Activated CD8-positive, alpha-beta memory T cell treated with anti-CD3 and anti-CD28 coated beads for 36 hours (primary cell): ENCODE measurements at regions not wholly inside any gene's neighbourhood (a gene's known extent, or its start where the extent isn't known, plus 50 kb on each side); places are given as distances from the start of the nearest gene placed in this dataset.

ENCODE experiments used
- CTCF ChIA-PET: fragments of 350-600 bp; sonication (Branson Sonifier 250); formaldehyde crosslinking; loops from one replicate; lab custom pipeline; 2021; ENCODE audit warnings: antibody characterized with exemption; lab: Charles Lee
- POLR2A ChIA-PET: fragments of 350-600 bp; sonication (Branson Sonifier 250); formaldehyde crosslinking; loops from one replicate; lab custom pipeline; 2021; ENCODE audit warnings: antibody characterized with exemption; lab: Charles Lee

GRCh38 chr10:111199587-111199986 lies 122.8 kb downstream of the ADRA2A start:
- POLR2A ChIA-PET = no interaction called here
- CTCF ChIA-PET = no interaction called here

DNA sequence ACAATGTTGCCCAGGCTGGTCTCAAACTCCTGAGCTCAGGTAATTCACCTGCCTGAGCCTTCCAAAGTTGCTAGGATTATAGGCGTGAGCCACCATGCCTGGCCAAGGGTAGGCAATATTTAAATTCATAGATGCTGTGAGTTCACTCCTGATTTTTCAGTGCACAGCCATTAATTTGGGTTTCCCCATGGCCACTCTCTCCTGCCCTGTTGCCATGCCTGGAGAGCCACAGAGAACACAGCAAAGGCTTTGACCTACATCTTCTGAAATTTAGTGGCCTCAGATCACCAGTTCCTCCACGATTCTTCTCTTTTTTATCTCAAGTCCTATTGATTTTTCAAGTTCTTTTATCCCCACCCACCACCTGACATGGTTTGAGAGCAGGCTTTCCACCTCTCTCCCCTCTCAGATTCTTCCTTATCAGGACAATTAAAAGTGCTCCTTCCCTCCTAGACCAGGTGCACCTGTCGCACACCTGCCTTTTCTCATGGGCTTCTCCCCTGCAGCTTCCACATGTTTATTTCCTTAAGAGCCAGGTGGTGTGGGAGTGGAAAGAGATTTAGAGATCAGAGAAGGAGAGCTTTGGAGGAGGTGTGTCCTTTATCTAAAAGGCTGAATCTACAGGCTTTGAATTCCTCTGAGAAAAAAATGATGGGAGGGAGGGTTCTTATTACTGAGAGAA lies 123.8 kb downstream of the ADRA2A start:
- ChIA-PET POLR2A (no interaction called here), CTCF (no interaction called here)

DNA sequence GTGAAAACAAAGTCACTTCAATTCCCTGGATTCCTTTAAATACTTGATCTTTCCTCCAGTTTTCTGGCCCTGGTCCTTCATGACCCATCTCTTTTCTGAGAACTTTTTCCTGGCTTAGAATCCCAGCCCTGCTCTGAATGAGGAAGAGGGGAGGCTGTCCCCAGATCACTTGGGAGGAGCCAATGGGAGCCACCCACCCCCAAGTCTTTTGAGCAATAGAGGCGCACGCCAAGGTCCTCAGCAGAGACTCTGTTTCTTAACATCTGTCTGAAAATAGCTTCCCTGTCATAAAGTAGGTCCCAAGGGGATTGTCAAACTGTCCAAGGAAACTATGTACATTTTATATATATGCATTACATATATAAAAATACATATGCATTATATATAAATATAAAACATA lies 126.8 kb downstream of the ADRA2A start:
- POLR2A ChIA-PET = no interaction called here
- CTCF ChIA-PET = no interaction called here

- ChIA-PET POLR2A (no interaction called here), CTCF (interaction anchor here (1.5 kb wide), 1 partner anchor 129 kb away, joined by 3 read pairs; no protein-coding TSS in a partner anchor)
Measured at GRCh38 chr10:111204838-111205237, 128.0 kb downstream of the ADRA2A start.

- ChIA-PET POLR2A (no interaction called here), CTCF (no interaction called here)
Measured at GRCh38 chr10:111206521-111206920, 129.7 kb downstream of the ADRA2A start.

DNA sequence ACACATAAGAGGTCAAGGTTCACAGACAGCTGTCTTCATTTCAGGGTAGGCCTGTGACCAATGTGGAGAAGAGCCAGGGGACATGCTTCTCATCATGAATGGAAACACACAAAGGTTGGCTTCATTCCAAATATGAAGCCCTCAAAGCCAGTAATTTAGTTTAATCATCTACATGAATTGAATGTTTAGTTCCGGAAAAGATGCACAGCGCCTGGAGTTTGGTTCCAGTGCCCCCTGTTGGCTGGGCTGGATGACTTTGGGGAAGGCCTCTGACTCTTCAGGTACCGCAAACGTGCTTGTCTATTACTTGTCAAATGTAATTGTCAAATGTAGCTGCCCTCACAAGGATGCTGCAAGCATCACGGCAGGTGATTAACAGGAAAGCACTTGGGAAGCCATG lies 130.7 kb downstream of the ADRA2A start:
- POLR2A ChIA-PET = no interaction called here
- CTCF ChIA-PET = no interaction called here

DNA sequence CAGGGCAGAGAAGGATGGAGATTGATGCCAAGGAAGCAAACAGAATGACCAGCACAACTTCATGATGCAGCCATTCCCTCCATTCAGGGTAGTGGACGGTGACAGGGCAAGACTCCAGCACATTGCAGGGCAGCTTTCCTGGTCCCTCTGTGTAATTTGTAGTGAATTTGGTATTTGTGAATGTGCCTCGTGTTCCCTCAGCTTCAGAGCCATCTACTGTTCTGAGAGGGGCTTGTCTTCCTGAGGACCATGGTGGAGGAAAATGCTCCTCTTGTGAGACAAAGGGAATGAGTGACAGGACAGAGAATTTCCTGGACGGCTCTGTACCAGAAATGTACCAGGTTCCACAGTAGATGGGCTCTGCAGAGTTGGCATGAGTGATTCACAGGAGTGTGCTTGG lies 132.1 kb downstream of the ADRA2A start:
- ChIA-PET CTCF (no interaction called here), POLR2A (no interaction called here)

- ChIA-PET CTCF (no interaction called here), POLR2A (no interaction called here)
Measured at GRCh38 chr10:111209692-111210091, 132.9 kb downstream of the ADRA2A start.

- CTCF ChIA-PET = no interaction called here
- POLR2A ChIA-PET = no interaction called here
Measured at GRCh38 chr10:111211241-111211640, 134.4 kb downstream of the ADRA2A start.

DNA sequence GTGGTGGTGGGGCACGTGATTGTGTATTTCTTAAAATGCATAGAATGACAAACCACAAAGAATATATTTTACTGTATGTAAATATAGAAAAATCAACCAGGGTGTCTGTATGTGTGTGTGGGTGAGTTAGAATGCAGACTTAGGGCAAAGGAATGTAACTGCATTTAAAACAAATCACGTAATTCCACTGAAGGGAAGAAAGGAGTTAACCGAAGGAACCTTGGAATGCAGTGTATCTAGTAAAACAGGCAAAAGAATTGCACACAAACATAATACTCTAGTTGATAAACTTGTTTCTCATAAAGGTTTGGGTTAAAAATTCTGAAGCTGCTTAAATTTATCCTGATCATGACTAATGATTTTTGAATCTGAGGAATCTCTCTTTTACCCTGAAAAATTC lies 134.9 kb downstream of the ADRA2A start:
- ChIA-PET CTCF (no interaction called here), POLR2A (no interaction called here)

GRCh38 chr10:111221682-111222480 lies 145.1 kb downstream of the ADRA2A start:
- CTCF ChIA-PET = no interaction called here
- POLR2A ChIA-PET = no interaction called here

GRCh38 chr10:111222961-111223360 lies 146.1 kb downstream of the ADRA2A start:
- ChIA-PET CTCF (no interaction called here), POLR2A (no interaction called here)

GRCh38 chr10:111231779-111232178 lies 154.9 kb downstream of the ADRA2A start:
- ChIA-PET POLR2A (no interaction called here), CTCF (no interaction called here)

GRCh38 chr10:111233439-111233838 lies 156.6 kb downstream of the ADRA2A start:
- CTCF ChIA-PET = no interaction called here
- POLR2A ChIA-PET = no interaction called here

DNA sequence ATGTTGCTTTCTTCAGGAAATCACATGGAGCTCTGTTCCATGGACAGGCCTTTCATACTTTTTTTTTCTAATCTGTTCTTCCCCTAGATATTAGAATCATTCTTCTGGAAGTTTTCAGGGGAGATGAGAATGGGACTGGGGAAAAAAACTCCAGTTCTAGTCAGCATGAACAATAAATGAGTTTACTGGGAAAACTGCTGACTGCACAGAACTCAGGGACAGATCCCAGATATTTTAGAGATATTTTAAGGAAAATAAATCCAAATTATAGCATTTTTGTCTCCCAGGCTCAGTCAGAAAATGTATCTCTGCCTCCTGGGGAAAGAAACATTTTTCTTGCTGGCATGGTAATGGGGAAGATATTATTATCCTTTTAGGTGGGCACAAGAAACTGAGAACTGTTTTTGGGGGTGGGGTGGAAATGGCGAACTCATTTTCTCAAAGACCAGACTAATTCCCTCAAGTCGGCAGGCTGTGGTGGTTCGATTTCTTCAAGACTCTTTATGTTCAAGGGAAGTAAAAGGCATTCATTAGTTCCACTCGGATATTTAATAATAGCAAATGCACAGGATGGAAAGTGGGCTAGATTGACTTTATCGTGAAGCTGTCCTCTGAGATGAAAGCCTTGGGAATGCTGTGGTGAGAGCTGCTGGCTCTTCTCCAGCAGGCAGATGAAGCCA lies 157.5 kb downstream of the ADRA2A start:
- ChIA-PET POLR2A (no interaction called here), CTCF (no interaction called here)

DNA sequence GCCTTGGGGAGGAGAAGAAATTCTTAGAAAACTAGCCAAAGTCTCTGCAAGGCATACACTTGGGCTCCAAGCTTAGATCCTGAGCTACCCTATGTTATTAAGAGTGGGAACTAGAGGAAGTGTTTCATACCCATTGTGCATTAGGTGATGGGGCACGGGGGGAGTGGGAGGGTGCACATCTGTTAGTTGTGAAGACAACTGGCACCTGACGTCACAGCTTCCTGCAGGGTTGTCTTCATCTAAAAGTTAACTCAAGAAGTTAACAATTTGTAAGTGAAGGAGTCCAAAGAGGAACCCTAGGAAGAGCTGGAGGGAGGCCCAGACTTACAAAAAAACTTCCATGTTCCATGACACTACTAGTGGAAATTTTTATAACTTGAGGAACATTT lies 158.1 kb downstream of the ADRA2A start:
- POLR2A ChIA-PET = no interaction called here

GRCh38 chr10:111240348-111240747 lies 163.5 kb downstream of the ADRA2A start:
- POLR2A ChIA-PET = no interaction called here
- CTCF ChIA-PET = no interaction called here

More for the DNA sequence above, 158.1 kb downstream of the ADRA2A start:
- CTCF ChIA-PET = no interaction called here

GRCh38 chr10:111243126-111243525 lies 166.3 kb downstream of the ADRA2A start:
- POLR2A ChIA-PET = no interaction called here
- CTCF ChIA-PET = no interaction called here

DNA sequence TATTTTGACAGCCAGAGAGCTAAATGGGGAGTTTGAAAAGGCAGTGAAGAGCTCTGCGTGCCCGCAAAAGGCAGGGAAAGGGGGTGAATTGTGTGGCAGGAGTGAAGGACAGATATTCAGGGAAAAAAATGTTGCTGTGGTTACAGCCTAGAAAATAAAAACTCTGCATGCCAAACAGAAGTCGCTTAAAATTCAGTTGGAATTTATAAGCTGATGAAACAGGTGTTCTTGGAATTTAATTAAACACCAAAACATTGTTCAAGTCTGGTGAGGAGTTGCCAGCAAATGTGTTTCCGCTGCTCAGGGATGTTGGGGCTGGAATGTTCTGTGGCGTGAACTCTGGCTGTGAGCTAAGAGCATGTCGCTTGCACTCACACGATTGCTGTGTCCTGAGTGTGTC lies 169.3 kb downstream of the ADRA2A start:
- ChIA-PET POLR2A (no interaction called here), CTCF (no interaction called here)

GRCh38 chr10:111246814-111247452 lies 170.1 kb downstream of the ADRA2A start:
- ChIA-PET CTCF (no interaction called here), POLR2A (no interaction called here)
